ENCODE measurements at regions not wholly inside any gene's neighbourhood (a gene's known extent, or its start where the extent isn't known, plus 50 kb on each side); places are given as distances from the start of the nearest gene placed in this dataset.
"Not testable (repeated sequence)": the region's sequence is repeated elsewhere in the genome, so short reads cannot be mapped to it uniquely, and the experiment has no call there.

DNA sequence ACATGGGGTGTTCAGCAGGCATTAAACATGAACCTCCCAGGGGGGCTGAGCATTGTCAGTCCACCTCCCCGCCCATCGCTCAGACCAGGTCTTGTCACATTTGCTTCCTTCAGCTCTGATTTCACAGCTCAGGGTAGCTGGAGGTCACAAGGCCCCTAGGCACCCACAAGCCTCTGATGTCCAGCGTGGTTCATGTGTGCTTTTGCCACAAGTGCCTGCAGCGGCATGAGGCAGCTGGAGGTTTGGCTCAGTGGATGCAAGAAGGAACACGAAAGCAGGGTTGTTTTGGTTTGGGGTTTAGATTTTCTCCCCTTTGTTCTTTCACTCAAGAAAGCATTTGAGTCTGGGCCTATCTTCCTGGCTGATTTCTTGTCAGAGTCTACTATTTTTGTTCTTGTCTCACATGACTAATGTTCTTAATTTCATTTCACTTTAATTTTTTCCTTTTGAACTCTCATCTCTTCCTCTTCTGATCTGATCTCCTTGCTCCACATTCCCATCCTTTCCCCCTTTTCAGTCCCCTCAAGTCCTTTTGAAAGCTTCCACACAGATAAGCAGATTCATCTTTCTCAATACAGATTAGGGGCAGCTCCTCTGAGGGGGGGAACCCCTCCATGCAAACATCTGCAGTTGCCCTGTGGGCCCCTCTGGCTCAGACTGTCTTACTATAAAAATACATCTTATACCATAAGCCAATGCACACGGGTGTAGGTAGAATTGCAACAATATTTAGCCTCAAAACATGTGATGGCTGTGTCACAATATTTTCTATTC lies 68.1 kb upstream of the CEP85L start:
- no peak for DNase-seq (ENCODE audit: low read depth in 1 of 2, low spot score in 1 of 2)

DNA sequence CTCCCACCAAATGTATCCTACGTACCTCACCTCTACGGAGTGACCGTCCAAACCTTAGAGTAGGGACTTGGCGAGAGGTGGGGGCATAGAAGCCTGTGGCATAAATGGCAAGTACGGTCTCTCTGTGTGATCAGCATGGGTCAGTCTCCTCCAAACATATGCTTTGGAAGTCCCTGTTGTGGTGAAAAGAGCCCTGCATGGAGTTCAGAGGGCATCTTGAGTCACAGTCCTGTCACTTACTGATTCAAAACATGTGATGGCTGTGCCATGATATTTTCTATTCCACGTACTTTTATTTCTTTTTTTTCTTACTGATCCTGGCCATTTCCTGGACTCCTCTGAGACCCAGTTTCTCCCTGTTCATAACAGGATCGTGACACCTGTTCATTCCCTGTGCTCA lies 67.5 kb upstream of the CEP85L start:
- DNase-seq (ENCODE audit: low read depth in 1 of 2, low spot score in 1 of 2), result no peak

DNA sequence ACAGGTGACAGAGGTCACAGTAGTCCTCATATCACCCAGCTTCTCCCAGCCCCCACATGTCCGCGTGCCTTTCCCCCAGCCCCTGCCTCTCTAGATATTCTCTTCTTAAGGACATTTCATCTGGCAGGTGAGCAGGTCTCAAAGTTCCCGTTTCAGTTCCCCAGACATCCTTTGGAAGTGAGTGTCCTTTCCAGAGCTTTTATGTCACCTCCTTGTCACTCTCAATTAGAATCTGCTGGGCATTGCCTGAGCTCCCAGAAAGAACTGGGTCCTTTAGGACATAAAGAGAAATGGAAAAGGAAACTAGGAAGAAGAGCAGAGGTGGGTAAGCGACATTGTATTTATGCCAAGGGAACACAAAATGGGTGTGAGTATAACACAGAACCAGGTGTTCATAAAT lies 66.9 kb upstream of the CEP85L start:
- no peak for DNase-seq (ENCODE audit: low read depth in 1 of 2, low spot score in 1 of 2)

DNA sequence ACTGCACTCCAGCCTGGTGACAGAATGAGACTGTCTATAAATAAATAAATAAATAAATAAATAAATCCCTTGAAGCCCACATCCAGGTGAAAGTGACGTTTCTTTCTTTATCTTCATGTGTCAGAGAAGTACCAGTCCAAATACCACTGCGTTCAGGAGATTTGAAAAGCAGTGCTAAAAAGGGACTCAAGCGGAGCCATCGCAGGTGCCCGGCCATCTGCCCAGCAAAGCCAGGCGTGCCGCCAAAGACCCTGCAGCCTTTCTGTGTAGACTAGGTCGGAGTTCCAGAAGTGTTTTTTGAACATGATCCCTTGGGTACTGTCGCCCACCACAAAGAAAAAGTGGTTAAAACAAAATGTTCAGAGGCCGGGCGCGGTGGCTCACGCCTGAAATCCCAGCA lies 65.7 kb upstream of the CEP85L start:
- DNase-seq (ENCODE audit: low read depth in 1 of 2, low spot score in 1 of 2), result no peak

DNA sequence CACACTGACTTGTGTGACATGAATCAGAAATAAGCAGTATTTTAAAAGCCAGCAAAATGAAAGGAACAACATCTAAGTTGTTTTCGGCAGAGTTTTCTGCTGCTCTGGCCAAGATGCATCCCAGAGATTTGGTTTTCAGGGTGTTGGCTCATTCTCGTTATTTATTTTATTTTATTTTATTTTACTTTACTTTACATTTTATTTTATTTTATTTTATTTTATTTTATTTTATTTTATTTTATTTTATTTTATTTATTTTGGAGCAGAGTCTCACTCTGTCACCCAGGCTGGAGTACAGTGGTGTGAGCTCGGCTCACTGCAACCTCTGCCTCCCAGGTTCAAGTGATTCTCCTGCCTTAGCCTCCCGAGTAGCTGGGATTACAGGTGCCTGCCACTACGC lies 64.5 kb upstream of the CEP85L start:
- not testable (repeated sequence) for DNase-seq (ENCODE audit: low read depth in 1 of 2, low spot score in 1 of 2)

DNA sequence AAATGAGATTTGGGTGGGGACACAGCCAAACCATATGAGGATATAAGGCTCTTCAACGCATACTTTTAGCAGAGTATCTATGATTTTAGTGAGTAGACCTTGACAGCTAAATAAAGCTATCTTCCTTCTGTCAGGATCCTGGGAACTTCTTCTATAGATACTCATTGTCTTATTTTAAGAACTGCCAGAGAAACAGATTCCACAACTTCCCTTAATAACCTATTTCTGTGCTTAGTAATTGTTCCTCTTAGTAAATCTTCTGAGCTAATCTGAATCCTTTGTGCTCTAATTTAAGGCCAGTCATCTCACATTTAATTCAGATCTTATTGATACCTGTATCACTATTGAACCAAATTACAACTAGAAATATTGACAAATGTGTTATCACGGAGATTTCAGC lies 64.0 kb upstream of the CEP85L start:
- DNase-seq (ENCODE audit: low read depth in 1 of 2, low spot score in 1 of 2), result no peak

DNA sequence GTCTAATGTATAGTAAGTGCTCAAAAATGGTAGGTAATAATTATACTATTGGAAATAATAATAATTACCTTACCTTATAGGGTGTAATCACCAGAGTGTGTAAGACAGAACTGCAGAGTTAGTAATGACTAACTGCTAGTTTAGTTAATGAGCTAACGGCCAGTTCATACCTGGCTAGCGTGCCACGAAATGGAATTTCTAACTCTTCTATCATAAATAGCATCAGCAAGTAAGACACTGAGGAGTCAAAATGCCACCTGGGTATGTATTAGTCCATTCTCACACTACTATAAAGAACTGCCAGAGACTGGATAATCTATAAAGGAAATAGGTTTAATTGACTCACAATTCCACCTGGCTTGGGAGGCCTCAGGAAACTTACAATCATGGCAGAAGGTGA lies 63.4 kb upstream of the CEP85L start:
- DNase-seq (ENCODE audit: low read depth in 1 of 2, low spot score in 1 of 2), result no peak

DNA sequence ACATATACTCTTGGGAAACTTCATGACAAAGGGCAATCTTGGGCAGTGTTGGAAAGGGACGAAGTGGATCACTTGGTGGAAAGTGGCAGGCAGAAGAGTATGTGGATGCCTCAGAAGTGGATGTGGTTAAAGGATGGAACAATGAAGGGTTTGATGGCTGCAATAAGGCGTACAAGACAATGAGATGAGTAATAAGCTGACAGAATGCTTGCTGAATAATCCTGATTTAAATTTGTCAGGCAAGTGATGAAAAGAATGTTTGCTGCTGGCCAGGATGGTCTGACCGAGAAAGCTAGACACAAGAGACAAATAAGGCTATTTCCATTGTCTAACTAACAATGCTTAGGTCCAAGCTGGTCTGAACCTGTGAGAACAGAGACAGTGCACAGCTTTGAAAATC lies 61.6 kb upstream of the CEP85L start:
- no peak for DNase-seq (ENCODE audit: low read depth in 1 of 2, low spot score in 1 of 2)

DNA sequence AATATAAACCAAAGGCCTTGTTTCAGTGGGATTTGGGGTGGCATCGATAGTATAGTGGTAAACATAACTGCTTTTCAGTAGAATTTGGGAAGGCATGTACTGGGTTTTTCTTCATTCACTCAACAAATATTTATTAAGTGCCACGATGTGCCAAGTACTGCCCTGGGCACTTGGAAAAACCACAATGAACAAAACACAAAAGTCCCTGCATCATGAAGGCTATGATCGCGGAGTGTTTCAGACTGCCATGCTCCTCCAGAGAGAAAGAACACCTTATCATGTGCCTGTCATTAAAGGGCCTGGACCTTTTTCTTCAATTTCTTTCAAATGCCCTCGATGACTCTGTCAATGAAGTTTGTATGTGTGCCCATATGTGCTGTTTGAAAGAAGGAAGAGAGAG lies 59.2 kb upstream of the CEP85L start:
- no peak for DNase-seq (ENCODE audit: low read depth in 1 of 2, low spot score in 1 of 2)

DNA sequence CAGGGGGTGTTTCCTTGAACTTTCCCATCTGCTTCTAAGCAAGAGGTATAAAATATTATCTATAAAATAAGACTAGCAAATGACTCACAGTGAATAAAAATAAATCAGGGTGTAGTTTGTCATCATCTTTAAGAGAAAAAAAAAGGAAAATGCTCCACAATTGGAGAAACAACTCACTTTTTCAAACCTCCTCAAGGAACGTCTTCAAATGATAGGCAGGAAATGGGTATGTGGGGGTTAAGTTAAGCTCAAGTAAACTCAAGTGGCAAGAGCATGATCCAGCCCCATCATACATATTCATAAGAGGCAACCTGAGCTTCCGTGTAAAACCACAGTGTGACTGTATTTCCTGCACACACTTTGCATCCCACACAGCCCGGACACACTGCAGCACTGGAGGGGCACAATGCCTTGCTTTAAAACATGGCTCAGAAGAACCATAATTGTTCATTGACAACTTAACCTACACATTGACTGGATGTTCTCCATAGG lies 58.5 kb upstream of the CEP85L start:
- DNase-seq (ENCODE audit: low read depth in 1 of 2, low spot score in 1 of 2), result peak; percentile 38 to 42

DNA sequence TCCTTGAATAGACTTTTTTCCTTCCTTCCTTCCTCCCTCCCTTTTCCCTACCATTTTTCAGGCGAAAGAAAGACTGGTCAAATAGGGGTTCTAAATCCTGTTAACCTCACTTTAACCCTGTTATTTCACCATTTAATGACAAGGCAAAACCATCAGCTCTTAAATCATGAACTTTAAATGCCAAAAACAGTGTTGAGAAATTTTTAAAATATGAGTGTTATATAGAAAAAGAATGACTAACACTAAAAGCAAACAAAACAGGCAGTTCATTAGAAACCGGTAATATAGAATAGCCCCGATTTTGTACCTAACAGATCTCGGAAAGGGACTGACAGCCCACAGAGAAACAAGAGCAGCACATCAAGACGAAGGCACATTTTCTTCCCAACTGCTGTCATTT lies 57.4 kb upstream of the CEP85L start:
- DNase-seq (ENCODE audit: low read depth in 1 of 2, low spot score in 1 of 2), result no peak

DNA sequence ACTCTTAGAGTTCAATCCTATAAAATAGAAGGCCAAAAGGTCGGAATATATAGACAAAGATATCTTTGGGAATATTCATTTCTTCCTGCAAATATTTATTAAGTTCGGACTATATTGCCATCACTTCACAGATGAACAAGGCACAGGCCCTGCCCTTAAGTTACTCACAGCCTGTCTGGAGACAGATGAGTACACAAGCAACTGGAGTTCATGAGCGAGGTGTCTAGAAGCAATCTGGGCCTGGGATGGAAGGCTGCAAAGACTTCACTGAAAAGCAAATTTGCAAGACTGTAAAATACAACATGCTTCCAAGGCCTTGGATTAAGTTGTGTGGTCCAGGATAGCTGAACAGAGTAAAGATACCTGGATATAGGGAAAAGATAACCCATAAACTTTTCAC lies 56.7 kb upstream of the CEP85L start:
- no peak for DNase-seq (ENCODE audit: low read depth in 1 of 2, low spot score in 1 of 2)

DNA sequence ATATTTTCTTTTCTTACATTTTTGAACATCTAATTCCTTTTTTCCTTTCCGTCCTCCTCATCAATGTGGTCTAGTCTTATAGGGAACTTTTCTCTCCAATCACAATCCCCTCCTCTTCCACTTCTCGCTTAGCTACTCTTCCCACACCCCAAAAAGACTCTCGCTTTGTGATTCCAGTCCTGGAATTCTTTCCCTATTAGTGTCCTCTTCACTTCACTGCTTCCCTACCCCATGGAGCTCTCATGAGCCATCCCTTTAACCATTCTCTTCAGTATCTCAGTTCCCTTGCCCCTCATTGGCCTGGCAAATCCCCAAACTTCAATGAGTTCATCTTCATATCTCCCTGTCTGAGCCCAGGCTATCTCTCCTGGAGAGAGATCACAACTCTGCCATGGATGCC lies 55.3 kb upstream of the CEP85L start:
- DNase-seq (ENCODE audit: low read depth in 1 of 2, low spot score in 1 of 2), result no peak

DNA sequence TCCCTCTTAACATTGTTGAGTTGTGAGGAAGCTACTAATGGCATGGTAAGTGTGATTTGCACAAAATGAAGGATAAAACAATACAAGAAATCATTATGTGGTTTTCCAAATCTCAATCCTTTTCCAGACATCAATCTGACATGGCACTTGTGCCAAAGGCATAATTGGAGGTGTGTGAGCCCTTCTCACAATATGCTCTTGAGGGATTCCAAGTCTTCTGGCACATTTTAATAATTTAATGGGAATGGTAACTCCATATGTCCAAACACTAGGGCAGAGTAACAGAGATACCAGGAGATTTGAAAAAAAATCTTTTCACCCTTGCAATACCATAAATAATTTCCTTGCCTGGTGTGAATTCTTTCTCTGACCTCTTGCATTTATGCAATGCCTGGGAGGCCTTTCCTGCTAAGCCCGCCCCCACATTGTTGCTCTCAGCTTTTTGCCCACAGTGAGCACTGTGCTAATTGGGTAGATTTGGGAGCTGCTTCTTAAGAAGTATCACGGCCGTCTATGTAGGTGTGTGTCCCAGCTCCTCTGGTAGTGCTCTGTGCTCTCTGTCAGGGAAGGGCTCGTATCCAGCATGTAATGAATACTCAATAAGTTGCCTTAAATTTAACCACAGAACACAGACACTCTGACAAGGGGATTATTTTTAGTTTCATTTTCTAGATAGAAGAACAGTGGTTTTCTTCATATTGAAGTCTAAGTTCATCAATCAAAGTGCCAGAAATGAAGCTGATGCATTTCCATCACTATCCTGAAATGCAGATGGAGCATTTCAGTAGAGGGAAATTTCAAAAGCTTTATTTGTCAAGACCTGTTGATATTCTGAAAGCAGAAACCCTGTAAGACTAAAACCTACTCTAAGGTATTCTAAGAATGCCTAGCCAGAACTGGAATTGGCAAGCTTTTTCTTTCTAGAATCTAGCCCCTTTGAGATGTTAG lies 54.4 kb upstream of the CEP85L start:
- no peak for DNase-seq (ENCODE audit: low read depth in 1 of 2, low spot score in 1 of 2)

DNA sequence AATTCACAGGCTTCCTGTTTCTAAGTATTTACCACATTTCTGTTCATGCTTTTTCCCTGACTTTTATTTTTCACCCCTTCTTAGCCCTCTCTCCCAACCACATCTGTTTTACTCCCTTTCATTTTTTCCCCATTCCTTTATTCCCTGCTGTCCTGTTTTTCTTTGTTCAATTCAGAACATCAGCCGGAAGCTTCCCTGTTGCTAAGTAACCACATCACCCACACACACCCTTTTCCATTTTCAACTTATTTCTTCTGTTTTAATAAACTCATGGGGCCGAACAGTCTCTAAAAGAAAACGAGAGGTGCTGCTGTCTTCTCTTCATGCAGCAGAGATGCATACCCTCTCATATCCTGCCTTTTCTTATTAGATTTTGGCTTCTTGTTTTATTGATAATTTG lies 53.5 kb upstream of the CEP85L start:
- no peak for DNase-seq (ENCODE audit: low read depth in 1 of 2, low spot score in 1 of 2)

DNA sequence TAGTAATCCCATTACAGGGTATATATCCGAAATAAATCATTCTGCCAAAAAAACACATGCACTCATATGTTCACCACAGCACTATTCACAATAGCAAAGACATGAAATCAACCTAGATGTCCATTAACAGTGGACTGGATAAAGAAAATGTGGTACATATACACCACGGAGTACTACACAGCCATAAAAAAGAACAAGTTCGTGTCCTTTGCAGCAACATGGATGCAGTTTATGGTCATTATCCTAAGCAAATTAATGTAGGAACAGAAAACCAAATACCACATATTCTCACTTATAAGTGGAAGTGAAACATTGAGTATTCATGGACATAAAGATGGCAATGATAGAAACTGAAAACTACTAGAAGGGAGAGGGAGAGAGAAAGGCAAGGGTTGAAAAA lies 49.9 kb upstream of the CEP85L start:
- not testable (repeated sequence) for DNase-seq (ENCODE audit: low read depth in 1 of 2, low spot score in 1 of 2)

All from stimulated activated CD4-positive, alpha-beta T cell treated with anti-CD3 and anti-CD28 coated beads, Interleukin-15, amount 100 ng/mL, for 1 hour (primary cell).